DOHH2 (cell line): ENCODE measurements at regions not wholly inside any gene's neighbourhood (a gene's known extent, or its start where the extent isn't known, plus 50 kb on each side); places are given as distances from the start of the nearest gene placed in this dataset.

Experiments used
- H3F3A ChIP-seq: fragments of 200-600 bp; sonication (generic), shearing (Covaris generic); 2 replicates; pipeline ENCODE4 v1.6.0; 2016; ENCODE audit warnings: antibody characterized with exemption, mild to moderate bottlenecking; ENCODE audit not compliant: control insufficient read depth, insufficient read depth
- H3K27ac ChIP-seq: fragments of 200-600 bp; sonication (generic); 2 replicates; pipeline ENCODE4 v1.5.1; 2014; ENCODE audit warnings: low read depth, mild to moderate bottlenecking, low read length, moderate library complexity
- H3K27me3 ChIP-seq: fragments of 200-600 bp; sonication (generic); 2 replicates; pipeline ENCODE4 v1.6.1; 2014; ENCODE audit warnings: mild to moderate bottlenecking, low read length, mixed read lengths; ENCODE audit not compliant: control insufficient read depth
- H3K36me3 ChIP-seq: fragments of 200-600 bp; sonication (generic); 2 replicates; pipeline ENCODE4 v1.6.1; 2014; ENCODE audit warnings: mild to moderate bottlenecking, low read length, moderate library complexity, mixed read lengths; ENCODE audit not compliant: control insufficient read depth
- H3K4me1 ChIP-seq: fragments of 200-600 bp; sonication (generic); 2 replicates; pipeline ENCODE4 v1.6.1; 2014; ENCODE audit warnings: mild to moderate bottlenecking, low read length, mixed read lengths; ENCODE audit not compliant: control insufficient read depth
- H3K4me2 ChIP-seq: fragments of 200-600 bp; sonication (generic); 2 replicates; pipeline ENCODE4 v1.6.0; 2014; ENCODE audit warnings: mild to moderate bottlenecking, low read length, moderate library complexity
- H3K4me3 ChIP-seq: fragments of 200-600 bp; sonication (generic); 2 replicates; pipeline ENCODE4 v1.5.1; 2014; ENCODE audit warnings: mild to moderate bottlenecking, low read length, mixed read lengths
- H3K79me2 ChIP-seq: fragments of 200-600 bp; sonication (generic); 2 replicates; pipeline ENCODE4 v1.6.1; 2014; ENCODE audit warnings: mild to moderate bottlenecking, low read length, mixed read lengths; ENCODE audit not compliant: control insufficient read depth
- H3K9me2 ChIP-seq: fragments of 200-600 bp; sonication (generic); replicated peaks from 2 replicates; pipeline ENCODE4 v1.6.1; 2014; ENCODE audit warnings: mild to moderate bottlenecking, low read length, mixed read lengths; ENCODE audit not compliant: control insufficient read depth
- H3K9me3 ChIP-seq: fragments of 200-600 bp; sonication (generic); 2 replicates; pipeline ENCODE4 v1.6.1; 2014; ENCODE audit warnings: antibody characterized with exemption, low read length, mixed read lengths; ENCODE audit not compliant: control insufficient read depth, insufficient read depth
- H4K20me1 ChIP-seq: fragments of 200-600 bp; sonication (generic); 2 replicates; pipeline ENCODE4 v1.6.0; 2014; ENCODE audit warnings: low read depth, mild to moderate bottlenecking, antibody characterized with exemption, low read length, moderate library complexity; ENCODE audit not compliant: control insufficient read depth, insufficient read depth
- CTCF ChIP-seq: fragments of 200-600 bp; sonication (generic); IDR thresholded peaks from one replicate; pipeline ENCODE4 v1.5.1; 2014; ENCODE audit warnings: antibody characterized with exemption, mild to moderate bottlenecking, low read depth, low read length; ENCODE audit not compliant: poor library complexity, severe bottlenecking
- EZH2phosphoT487 ChIP-seq: fragments of 200-600 bp; sonication (generic); IDR thresholded peaks from 2 replicates; pipeline ENCODE4 v1.6.1; 2017; ENCODE audit warnings: borderline replicate concordance, mild to moderate bottlenecking, antibody characterized with exemption, low read length, moderate library complexity, mixed read lengths

GRCh38 chr21:43273016-43273707, 104.4 kb downstream of the CRYAA start:
- Histone ChIP-seq H3K4me2 (no peak overlapping the region), H3K27me3 (peaks cover 11% of the 10 kb centered on the region; the same call in 1 of the 2 replicates), H3K9me2 (no peaks in the 10 kb centered on the region), H3K36me3 (no peaks in the 10 kb centered on the region), H4K20me1 (no peaks in the 10 kb centered on the region), H3K4me1 (peaks cover 9% of the 10 kb centered on the region), H3F3A (no peaks in the 10 kb centered on the region), H3K27ac (no peak overlapping the region), H3K9me3 (no peaks in the 10 kb centered on the region), H3K79me2 (no peaks in the 10 kb centered on the region), H3K4me3 (no peak overlapping the region)
- TF ChIP-seq CTCF (no peak), EZH2phosphoT487 (no peak)

GRCh38 chr21:43272591-43272990, 103.8 kb downstream of the CRYAA start:
- Histone ChIP-seq H3K27ac (no peak overlapping the region), H3F3A (no peaks in the 10 kb centered on the region), H3K79me2 (no peaks in the 10 kb centered on the region), H3K36me3 (no peaks in the 10 kb centered on the region), H3K9me2 (no peaks in the 10 kb centered on the region), H3K9me3 (no peaks in the 10 kb centered on the region), H3K4me3 (no peak overlapping the region), H3K4me2 (no peak overlapping the region), H3K4me1 (peaks cover 9% of the 10 kb centered on the region), H4K20me1 (no peaks in the 10 kb centered on the region), H3K27me3 (peaks cover 11% of the 10 kb centered on the region; the same call in 1 of the 2 replicates)
- no peak for TF ChIP-seq CTCF

- H3K4me3 ChIP-seq = no peak overlapping the region
- H3K36me3 ChIP-seq = no peaks in the 10 kb centered on the region
- peaks cover 11% of the 10 kb centered on the region; the same call in 1 of the 2 replicates for H3K27me3 ChIP-seq
- no peaks in the 10 kb centered on the region for H4K20me1 ChIP-seq
- no peak overlapping the region for H3K27ac ChIP-seq
- H3K9me3 ChIP-seq = no peaks in the 10 kb centered on the region
- TF ChIP-seq CTCF (no peak), EZH2phosphoT487 (no peak)
- no peaks in the 10 kb centered on the region for H3F3A ChIP-seq
- peaks cover 9% of the 10 kb centered on the region for H3K4me1 ChIP-seq
- no peak overlapping the region for H3K4me2 ChIP-seq
- H3K79me2 ChIP-seq = no peaks in the 10 kb centered on the region
- H3K9me2 ChIP-seq = no peaks in the 10 kb centered on the region
These were observed 102.7 kb downstream of the CRYAA start for GRCh38 chr21:43271452-43272020.
